ENCODE measurements at regions not wholly inside any gene's neighbourhood (a gene's known extent, or its start where the extent isn't known, plus 50 kb on each side); places are given as distances from the start of the nearest gene placed in this dataset.

DNA sequence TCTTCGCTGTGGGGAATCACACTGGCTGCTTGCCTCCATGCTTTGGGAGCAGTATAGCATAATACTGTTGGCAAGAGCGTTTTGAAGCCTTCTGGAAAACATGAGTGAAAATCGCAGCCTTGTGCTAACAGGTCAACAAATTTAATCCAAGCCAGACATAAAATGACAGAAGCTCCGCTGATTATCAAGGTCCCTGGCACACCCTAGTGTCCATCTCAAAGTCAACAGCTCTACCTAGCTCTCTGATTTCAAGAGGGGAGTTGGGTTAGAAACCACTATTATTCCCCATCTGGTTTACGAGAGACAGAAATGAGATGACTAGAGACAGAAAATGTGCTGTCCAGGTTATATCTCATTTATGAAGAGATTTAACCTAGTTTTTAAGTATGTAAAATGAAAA lies 73.6 kb upstream of the MDFIC2 start:
- CTCF ChIA-PET: no interaction called here
- Mint-ChIP-seq H3K36me3 (no peaks in the 10 kb centered on the region), H3K27me3 (no peaks in the 10 kb centered on the region), H3K4me1 (peaks cover 3% of the 10 kb centered on the region), H3K4me3 (no peak overlapping the region), H3K27ac (no peak overlapping the region), H3K9me3 (ENCODE audit: low read depth) (peaks cover 3% of the 10 kb centered on the region)
- DNase-seq: no peak
- no peak for ATAC-seq

DNA sequence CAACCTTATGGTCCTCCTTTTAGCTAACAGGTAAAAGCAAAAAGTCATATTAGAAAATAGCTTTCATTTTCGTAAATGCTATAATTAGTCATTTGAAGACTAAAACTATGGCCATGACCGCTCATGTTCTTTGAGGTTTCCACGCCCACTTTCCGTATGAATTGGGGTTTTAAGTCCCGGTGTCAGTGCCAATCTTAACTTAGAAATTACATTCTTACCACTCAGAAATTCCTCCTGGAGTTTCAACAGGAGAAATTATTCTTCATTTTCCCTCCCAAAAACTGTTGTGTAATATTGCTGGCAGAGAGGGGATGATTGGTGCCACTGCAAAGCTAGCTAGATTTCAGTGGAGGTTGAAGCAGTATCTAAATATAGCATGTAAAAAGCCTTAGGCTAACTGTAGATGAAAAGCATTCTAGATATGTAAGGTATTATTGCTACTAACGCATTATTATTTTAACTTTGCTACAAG lies 71.0 kb upstream of the MDFIC2 start:
- ATAC-seq (no peak), DNase-seq (no peak)
- H3K27ac Mint-ChIP-seq: no peak overlapping the region
- peaks cover 3% of the 10 kb centered on the region for H3K4me1 Mint-ChIP-seq
- H3K36me3 Mint-ChIP-seq: no peaks in the 10 kb centered on the region
- no peaks in the 10 kb centered on the region for H3K27me3 Mint-ChIP-seq
- no peak overlapping the region for H3K4me3 Mint-ChIP-seq
- CTCF ChIA-PET: no interaction called here
- peaks cover 3% of the 10 kb centered on the region for H3K9me3 Mint-ChIP-seq (ENCODE audit: low read depth)

DNA sequence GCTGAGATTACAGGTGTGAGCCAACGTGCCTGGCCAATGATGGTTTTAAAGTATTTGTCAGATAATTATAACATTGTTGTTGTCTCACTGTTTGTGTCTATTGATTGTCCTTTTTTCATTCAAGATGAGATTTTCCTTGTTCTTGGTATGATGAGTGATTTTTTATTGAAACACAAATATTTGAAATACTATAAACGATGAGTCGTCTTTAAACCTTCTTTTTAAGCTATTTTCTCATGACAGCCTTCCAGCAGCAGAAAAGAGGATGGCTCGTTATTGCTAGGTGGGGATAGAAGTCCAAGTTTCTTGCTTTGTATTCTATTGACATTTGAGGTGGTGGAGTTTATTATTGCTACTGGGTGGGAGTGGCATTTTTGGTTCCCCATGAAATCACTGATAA lies 61.7 kb upstream of the MDFIC2 start:
- no peaks in the 10 kb centered on the region for H3K36me3 Mint-ChIP-seq
- H3K4me3 Mint-ChIP-seq: no peak overlapping the region
- H3K4me1 Mint-ChIP-seq: no peaks in the 10 kb centered on the region
- no peak overlapping the region for H3K27ac Mint-ChIP-seq
- DNase-seq (no peak), ATAC-seq (no peak)
- CTCF ChIA-PET: no interaction called here
- H3K9me3 Mint-ChIP-seq (ENCODE audit: low read depth): peaks cover 2% of the 10 kb centered on the region
- no peaks in the 10 kb centered on the region for H3K27me3 Mint-ChIP-seq
